Chondrocyte (in vitro differentiated cells): ENCODE measurements at regions not wholly inside any gene's neighbourhood (a gene's known extent, or its start where the extent isn't known, plus 50 kb on each side); places are given as distances from the start of the nearest gene placed in this dataset.
"Not testable (repeated sequence)": the region's sequence is repeated elsewhere in the genome, so short reads cannot be mapped to it uniquely, and the experiment has no call there.

Source experiments
- DNase-seq: peaks from one replicate; pipeline ENCODE4 v3.0.0; 2021; ENCODE audit warnings: mixed read lengths, low spot score
- H3K27ac Mint-ChIP-seq: one replicate; pipeline ENCODE4 v1.8.0; 2021; ENCODE audit warnings: mild to moderate bottlenecking, moderate library complexity, mixed read lengths; ENCODE audit not compliant: unreplicated experiment
- H3K27me3 Mint-ChIP-seq: 2 replicates; pipeline ENCODE4 v1.8.0; 2021; ENCODE audit warnings: low read depth, mixed read lengths
- H3K36me3 Mint-ChIP-seq: 2 replicates; pipeline ENCODE4 v1.8.0; 2021; ENCODE audit warnings: low read depth, mixed read lengths
- H3K4me1 Mint-ChIP-seq: 2 replicates; pipeline ENCODE4 v1.8.0; 2021; ENCODE audit warnings: low read depth, mild to moderate bottlenecking, mixed read lengths
- H3K4me3 Mint-ChIP-seq: one replicate; pipeline ENCODE4 v1.8.0; 2021; ENCODE audit warnings: mild to moderate bottlenecking, moderate library complexity, mixed read lengths; ENCODE audit not compliant: unreplicated experiment
- H3K9me3 Mint-ChIP-seq: 2 replicates; pipeline ENCODE4 v1.8.0; 2021; ENCODE audit warnings: low read depth, mixed read lengths
- TF ChIP-seq, protein P1 (sequence below): fragments of 200-600 bp; sonication (generic); IDR thresholded peaks from 2 replicates; pipeline ENCODE4 v1.5.0; 2021; ENCODE audit warnings: antibody characterized with exemption, mild to moderate bottlenecking, moderate library complexity

DNA sequence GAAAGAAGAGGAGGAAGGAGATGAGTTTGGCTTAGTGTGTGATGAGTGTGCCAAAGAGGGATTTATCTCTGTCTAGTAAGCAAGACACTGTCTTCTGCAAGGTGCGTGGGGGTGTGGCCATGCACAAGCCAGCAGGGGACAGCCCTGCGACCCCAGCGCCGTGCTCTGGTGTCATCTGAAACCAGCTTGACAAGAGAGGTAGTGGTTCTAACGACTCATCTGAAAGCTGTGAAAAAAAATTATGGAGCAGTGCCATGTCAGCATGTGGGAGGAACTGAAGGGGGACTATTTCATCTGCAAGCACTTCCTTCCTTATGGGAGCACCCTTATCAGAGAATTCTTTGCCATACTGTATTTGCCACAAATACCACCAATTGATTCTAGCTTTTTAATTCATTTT is 398.6 kb downstream of the PSAT1 start:
- Mint-ChIP-seq H3K27ac (no peak overlapping the region), H3K27me3 (no peaks in the 10 kb centered on the region), H3K4me3 (no peak overlapping the region), H3K9me3 (no peaks in the 10 kb centered on the region), H3K4me1 (peaks cover 16% of the 10 kb centered on the region), H3K36me3 (no peaks in the 10 kb centered on the region)
- TF ChIP-seq, protein P1, sequence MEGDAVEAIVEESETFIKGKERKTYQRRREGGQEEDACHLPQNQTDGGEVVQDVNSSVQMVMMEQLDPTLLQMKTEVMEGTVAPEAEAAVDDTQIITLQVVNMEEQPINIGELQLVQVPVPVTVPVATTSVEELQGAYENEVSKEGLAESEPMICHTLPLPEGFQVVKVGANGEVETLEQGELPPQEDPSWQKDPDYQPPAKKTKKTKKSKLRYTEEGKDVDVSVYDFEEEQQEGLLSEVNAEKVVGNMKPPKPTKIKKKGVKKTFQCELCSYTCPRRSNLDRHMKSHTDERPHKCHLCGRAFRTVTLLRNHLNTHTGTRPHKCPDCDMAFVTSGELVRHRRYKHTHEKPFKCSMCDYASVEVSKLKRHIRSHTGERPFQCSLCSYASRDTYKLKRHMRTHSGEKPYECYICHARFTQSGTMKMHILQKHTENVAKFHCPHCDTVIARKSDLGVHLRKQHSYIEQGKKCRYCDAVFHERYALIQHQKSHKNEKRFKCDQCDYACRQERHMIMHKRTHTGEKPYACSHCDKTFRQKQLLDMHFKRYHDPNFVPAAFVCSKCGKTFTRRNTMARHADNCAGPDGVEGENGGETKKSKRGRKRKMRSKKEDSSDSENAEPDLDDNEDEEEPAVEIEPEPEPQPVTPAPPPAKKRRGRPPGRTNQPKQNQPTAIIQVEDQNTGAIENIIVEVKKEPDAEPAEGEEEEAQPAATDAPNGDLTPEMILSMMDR: no peak
- DNase-seq: no peak

DNA sequence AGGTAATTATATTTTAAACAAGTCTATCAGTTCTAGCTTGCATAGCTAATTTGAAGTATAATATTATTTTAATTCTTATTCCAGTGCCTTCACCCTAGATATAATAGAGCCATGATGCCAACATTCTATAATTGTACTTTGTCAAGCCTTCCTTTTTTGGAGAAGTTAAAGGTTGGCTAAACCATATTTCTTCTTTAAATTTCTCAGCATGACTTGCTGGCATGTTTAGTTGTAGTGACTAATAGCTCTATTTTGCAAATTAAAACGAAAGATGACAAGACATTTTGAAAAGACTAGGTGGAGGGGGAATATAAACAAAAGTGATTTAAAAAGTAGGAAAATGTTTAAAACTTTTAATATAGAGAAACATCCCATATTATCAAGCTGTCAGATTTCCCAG is 400.7 kb downstream of the PSAT1 start:
- DNase-seq: no peak
- Mint-ChIP-seq H3K36me3 (no peaks in the 10 kb centered on the region), H3K4me1 (peaks cover 16% of the 10 kb centered on the region), H3K9me3 (no peaks in the 10 kb centered on the region), H3K27me3 (no peaks in the 10 kb centered on the region), H3K4me3 (no peak overlapping the region), H3K27ac (no peak overlapping the region)
- TF ChIP-seq, protein P1: no peak

DNA sequence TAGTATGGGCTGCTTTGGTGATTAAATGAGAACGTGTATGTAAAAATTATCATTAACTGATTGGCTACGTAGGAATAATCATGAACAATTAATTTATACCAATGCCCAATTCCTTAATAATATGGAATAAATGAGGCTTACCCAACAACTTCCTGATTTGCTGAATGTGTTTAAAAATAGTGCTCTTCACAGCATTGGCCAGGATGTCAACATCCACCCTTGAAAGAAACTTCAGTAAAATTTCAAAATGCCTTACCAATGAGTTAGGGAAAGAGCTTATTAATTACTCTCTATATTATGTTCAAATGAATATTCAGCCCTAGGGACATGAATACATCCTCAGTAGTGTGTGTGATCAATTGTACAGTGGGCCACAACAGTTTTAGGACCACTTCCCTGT is 401.4 kb downstream of the PSAT1 start:
- no peak overlapping the region for H3K4me3 Mint-ChIP-seq
- H3K4me1 Mint-ChIP-seq: peaks cover 10% of the 10 kb centered on the region
- TF ChIP-seq, protein P1: no peak
- H3K9me3 Mint-ChIP-seq: no peaks in the 10 kb centered on the region
- no peak overlapping the region for H3K27ac Mint-ChIP-seq
- no peaks in the 10 kb centered on the region for H3K36me3 Mint-ChIP-seq
- no peaks in the 10 kb centered on the region for H3K27me3 Mint-ChIP-seq
- DNase-seq: no peak

DNA sequence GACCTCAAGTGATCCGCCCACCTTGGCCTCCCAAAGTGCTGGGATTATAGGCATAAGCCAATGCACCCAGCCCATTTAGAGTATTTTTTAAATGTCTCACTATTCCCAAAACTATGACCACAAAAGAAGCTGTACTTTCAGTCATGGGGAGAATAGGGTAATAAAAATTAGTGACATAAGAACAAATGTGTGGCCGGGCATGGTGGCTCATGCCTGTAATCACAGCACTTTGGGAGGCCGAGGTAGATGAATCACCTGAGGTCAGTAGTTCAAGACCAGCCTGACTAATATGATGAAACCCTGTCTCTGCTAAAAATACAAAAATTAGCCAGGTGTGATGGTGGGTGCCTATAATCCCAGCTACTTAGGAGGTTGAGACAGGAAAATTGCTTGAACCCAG is 402.3 kb downstream of the PSAT1 start:
- H3K4me3 Mint-ChIP-seq, H3K27ac Mint-ChIP-seq, H3K27me3 Mint-ChIP-seq, H3K36me3 Mint-ChIP-seq, DNase-seq, H3K9me3 Mint-ChIP-seq: not testable (repeated sequence)
- H3K4me1 Mint-ChIP-seq: peaks cover 10% of the 10 kb centered on the region

DNA sequence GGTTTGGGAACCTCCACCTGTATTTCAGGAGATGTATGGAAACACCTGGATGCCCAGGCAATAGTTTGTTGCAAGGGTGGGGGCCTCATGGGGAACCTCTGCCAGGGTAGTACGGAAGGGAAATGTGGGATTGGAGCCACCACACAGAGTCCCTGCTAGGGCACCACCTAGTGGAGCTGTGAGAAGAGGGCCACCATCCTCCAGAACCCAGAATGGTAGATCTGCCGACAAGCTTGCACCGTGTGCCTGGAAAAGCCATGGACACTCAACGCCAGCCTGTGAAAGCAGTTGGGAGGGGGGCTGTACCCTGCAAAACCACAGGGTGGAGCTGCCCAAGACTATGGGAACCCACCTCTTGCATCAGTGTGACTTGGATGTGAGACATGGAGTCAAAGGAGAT is 407.2 kb downstream of the PSAT1 start:
- TF ChIP-seq, protein P1: peak; percentile 39
- not testable (repeated sequence) for H3K27me3 Mint-ChIP-seq, H3K36me3 Mint-ChIP-seq, H3K9me3 Mint-ChIP-seq, DNase-seq, H3K27ac Mint-ChIP-seq, H3K4me3 Mint-ChIP-seq
- H3K4me1 Mint-ChIP-seq: peaks cover 23% of the 10 kb centered on the region

DNA sequence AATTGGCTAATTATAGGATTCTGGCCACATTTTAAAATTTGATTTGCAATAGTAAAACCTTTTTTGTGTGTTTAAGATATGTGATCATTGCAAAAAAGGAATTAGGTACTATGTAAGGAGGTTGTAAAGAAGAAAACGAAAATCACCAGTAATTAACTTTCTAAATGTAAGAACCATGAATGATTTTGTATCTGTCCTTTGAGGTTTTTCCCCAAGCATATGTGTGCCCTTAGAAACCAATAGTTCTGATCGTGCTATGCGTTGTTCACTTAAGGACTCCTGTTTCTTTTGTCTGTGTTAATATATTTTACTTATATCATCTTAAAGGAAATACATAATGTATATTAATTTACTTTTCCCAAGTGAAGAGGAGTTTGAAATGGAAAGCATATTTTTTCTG is 410.2 kb downstream of the PSAT1 start:
- Mint-ChIP-seq H3K27me3 (no peaks in the 10 kb centered on the region), H3K4me3 (no peak overlapping the region), H3K27ac (peak overlapping the region; percentile 93), H3K36me3 (no peaks in the 10 kb centered on the region), H3K4me1 (peaks cover 24% of the 10 kb centered on the region), H3K9me3 (peaks cover 3% of the 10 kb centered on the region)
- no peak for DNase-seq
- TF ChIP-seq, protein P1: no peak
